Epithelial cell of proximal tubule (primary cell): ENCODE measurements at regions not wholly inside any gene's neighbourhood (a gene's known extent, or its start where the extent isn't known, plus 50 kb on each side); places are given as distances from the start of the nearest gene placed in this dataset.

Experiments
- DNase-seq: peaks from one replicate; pipeline ENCODE4 v3.0.0-alpha.2; 2011; ENCODE audit warnings: low read depth
- H3K4me3 ChIP-seq: 2 replicates; pipeline ENCODE4 v1.5.1; 2011; ENCODE audit warnings: low read depth, mild to moderate bottlenecking, low read length
- TF ChIP-seq, protein P1 (sequence below): conservative IDR thresholded peaks from 2 replicates; pipeline ENCODE4 v1.5.1; 2012; ENCODE audit warnings: low read depth, mild to moderate bottlenecking, low read length

DNA sequence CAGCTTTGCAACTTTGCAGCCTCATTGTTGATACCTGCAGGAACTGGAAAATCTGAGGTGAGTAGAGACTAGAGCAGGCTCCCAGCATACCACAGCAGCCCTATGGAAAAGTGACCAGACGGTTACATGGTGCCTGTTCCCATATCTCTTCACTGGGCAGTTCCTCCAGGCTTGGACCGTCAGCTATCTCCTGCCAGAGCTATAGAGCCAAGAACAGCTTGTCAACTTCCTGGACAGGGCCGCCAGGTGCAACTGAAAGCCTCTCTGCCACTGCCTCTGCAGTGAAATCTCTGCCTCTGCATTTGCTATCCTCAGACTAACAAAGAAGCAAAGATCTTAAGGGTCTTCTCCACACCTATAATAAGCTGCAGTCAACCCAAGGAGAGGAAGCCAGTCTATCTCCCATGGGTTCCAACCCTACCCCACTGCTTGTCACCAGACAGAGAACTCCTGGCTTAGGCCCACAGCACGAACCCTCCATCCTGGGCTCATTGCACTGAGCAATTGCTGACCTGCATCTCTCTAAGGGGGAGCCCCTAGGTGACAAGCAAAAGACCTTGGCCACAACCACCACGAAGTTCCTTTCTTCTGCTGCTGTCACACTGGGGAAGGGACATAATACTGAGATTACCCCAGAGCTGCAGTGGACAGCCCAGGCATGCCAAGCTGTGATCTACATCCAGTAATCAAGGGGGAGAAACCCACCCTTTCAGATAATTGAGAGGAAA is 60.1 kb upstream of the KHDRBS2 start:
- DNase-seq: no peak
- TF ChIP-seq, protein P1, sequence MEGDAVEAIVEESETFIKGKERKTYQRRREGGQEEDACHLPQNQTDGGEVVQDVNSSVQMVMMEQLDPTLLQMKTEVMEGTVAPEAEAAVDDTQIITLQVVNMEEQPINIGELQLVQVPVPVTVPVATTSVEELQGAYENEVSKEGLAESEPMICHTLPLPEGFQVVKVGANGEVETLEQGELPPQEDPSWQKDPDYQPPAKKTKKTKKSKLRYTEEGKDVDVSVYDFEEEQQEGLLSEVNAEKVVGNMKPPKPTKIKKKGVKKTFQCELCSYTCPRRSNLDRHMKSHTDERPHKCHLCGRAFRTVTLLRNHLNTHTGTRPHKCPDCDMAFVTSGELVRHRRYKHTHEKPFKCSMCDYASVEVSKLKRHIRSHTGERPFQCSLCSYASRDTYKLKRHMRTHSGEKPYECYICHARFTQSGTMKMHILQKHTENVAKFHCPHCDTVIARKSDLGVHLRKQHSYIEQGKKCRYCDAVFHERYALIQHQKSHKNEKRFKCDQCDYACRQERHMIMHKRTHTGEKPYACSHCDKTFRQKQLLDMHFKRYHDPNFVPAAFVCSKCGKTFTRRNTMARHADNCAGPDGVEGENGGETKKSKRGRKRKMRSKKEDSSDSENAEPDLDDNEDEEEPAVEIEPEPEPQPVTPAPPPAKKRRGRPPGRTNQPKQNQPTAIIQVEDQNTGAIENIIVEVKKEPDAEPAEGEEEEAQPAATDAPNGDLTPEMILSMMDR: no peak
- H3K4me3 ChIP-seq: no peak overlapping the region

- no peak for DNase-seq
- TF ChIP-seq, protein P1: no peak
Observed at GRCh38 chr6:62345446-62345845, 59.4 kb upstream of the KHDRBS2 start.

DNA sequence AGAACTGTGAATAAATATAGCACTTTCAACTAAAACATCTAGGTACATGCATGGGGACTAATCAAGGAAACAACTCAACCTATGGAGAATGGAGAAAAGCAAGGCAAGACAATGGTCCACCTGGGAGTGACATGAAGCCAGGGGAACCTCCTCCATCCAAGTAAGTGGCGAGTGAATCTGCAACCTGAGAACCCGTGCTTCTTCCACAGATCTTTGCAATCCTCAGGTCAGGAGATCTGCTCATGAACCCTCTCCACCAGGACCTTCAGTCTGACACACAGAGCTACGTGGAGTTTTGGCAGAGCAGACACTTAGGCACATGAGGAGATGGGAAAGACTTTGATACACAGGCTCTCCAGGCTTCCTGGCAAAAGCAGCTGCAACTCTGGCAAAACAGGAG is 58.8 kb upstream of the KHDRBS2 start:
- TF ChIP-seq, protein P1: no peak
- H3K4me3 ChIP-seq: no peak overlapping the region
- DNase-seq: no peak

More at GRCh38 chr6:62345446-62345845, 59.4 kb upstream of the KHDRBS2 start:
- no peak overlapping the region for H3K4me3 ChIP-seq

- H3K4me3 ChIP-seq: no peak overlapping the region
- TF ChIP-seq, protein P1: no peak
- no peak for DNase-seq
Observed at GRCh38 chr6:62338477-62338876, 52.5 kb upstream of the KHDRBS2 start.
